ENCODE measurements at regions not wholly inside any gene's neighbourhood (a gene's known extent, or its start where the extent isn't known, plus 50 kb on each side); places are given as distances from the start of the nearest gene placed in this dataset.

GRCh38 chr7:22663721-22664120 is 63.3 kb upstream of the IL6 start:
- no peak for TF ChIP-seq TP53 (CRISPR knock-in tag; IDR thresholded peaks at IDR 0.05)
- no peak for TF ChIP-seq RFX5 (IDR thresholded peaks at IDR 0.05)
- no peak for TF ChIP-seq TFCP2L1 (CRISPR knock-in tag; IDR thresholded peaks at IDR 0.05)
- no peak for TF ChIP-seq SMC3 (IDR thresholded peaks at IDR 0.05)
- no peak for TF ChIP-seq POLR2AphosphoS2 (conservative IDR thresholded peaks at IDR 0.05; ENCODE audit: low read length)
- TF ChIP-seq ZNF302 (CRISPR knock-in tag; IDR thresholded peaks at IDR 0.05) = no peak
- no peak for TF ChIP-seq HOXA7 (CRISPR knock-in tag; IDR thresholded peaks at IDR 0.05)
- TF ChIP-seq CHD2 (IDR thresholded peaks at IDR 0.05; ENCODE audit: low read length, partially characterized antibody) = no peak
- no peak for TF ChIP-seq HOXB5 (CRISPR knock-in tag; IDR thresholded peaks at IDR 0.05)
- no peak for TF ChIP-seq FOSL2 (IDR thresholded peaks at IDR 0.05)
- TF ChIP-seq FOSL2 (CRISPR knock-in tag; IDR thresholded peaks at IDR 0.05) = no peak
- TF ChIP-seq, protein P1, sequence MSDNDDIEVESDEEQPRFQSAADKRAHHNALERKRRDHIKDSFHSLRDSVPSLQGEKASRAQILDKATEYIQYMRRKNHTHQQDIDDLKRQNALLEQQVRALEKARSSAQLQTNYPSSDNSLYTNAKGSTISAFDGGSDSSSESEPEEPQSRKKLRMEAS (IDR thresholded peaks at IDR 0.05) = no peak
- no peak for TF ChIP-seq HES2 (IDR thresholded peaks at IDR 0.05)
- no peak for TF ChIP-seq RAD21 (conservative IDR thresholded peaks at IDR 0.05 in 1 of 2, IDR thresholded peaks at IDR 0.05 in 1 of 2)
- TF ChIP-seq NFE2L2 (conservative IDR thresholded peaks at IDR 0.05; ENCODE audit: low read length) = no peak
- no peak for TF ChIP-seq RNF2 (IDR thresholded peaks at IDR 0.05; ENCODE audit: borderline replicate concordance, low read depth)
- no peak for TF ChIP-seq CHD4 (IDR thresholded peaks at IDR 0.05; ENCODE audit: borderline replicate concordance)
- no peak for TF ChIP-seq KDM1A (IDR thresholded peaks at IDR 0.05; ENCODE audit: low read depth)
- DNase-seq (ENCODE audit: low read depth in 1 of 2, low spot score in 1 of 2) = no peak
- CTCF ChIA-PET = interaction anchor here (1.1 kb wide), 2 partner anchors 75 to 99 kb away, joined by 4 read pairs; no protein-coding TSS in a partner anchor
- 86% methylated on average over 6 of the region's 6 CpGs for WGBS (ENCODE audit: missing lambda C conversion rate)
- H3K4me2 ChIP-seq = peak overlapping the region; percentile 34; the same call in 2 of the 3 replicates
- peak overlapping the region in 1 of 2 experiments; percentile 6; a peak in 1 of 6 replicates for H3K27ac ChIP-seq
- H3K9me3 ChIP-seq = no peaks in the 10 kb centered on the region
- POLR2A ChIA-PET = no interaction called here
- H3K4me3 ChIP-seq = no peak overlapping the region
- FAIRE-seq = no peak
- ATAC-seq = no peak
- peaks cover 36% of the 10 kb centered on the region for H3K4me1 ChIP-seq

DNA sequence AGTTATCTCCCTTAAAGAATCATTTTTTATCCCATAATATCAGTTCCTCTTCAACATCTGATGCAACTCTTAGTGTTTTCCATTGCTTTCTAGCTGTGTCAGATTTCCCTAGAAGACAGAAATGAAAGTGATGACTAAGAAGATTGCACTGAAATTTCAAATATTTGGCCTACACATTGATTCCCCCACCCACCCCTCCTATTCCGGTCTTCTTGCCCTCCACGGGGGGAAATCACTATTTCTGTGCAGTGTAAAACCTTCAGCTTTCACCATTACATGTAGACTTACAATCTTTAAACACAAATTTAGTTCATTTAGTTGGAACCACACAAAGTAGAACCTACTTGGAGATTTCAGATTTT is 63.7 kb upstream of the IL6 start:
- Histone ChIP-seq H3K4me2 (peak overlapping the region; percentile 34; the same call in 2 of the 3 replicates), H3K9me3 (no peaks in the 10 kb centered on the region), H3K4me3 (no peak overlapping the region), H3K27ac (peak overlapping the region; percentile 17 to 60; a peak in 3 of 6 replicates), H3K4me1 (peaks cover 33% of the 10 kb centered on the region)
- 55% methylated on average over 2 of the region's 2 CpGs for WGBS (ENCODE audit: missing lambda C conversion rate)
- ATAC-seq (no peak), FAIRE-seq (no peak), DNase-seq (ENCODE audit: low read depth in 1 of 2, low spot score in 1 of 2) (no peak)
- no peak for TF ChIP-seq ESRRA (IDR thresholded peaks at IDR 0.05; ENCODE audit: borderline replicate concordance, low read length)
- TF ChIP-seq MAFK (IDR thresholded peaks at IDR 0.05; ENCODE audit: partially characterized antibody) = peak; percentile 41
- CTCF ChIA-PET = interaction anchor here (0.9 to 1.1 kb wide), 2 partner anchors 68 to 74 kb away, joined by 3 to 4 read pairs; no protein-coding TSS in a partner anchor
- POLR2A ChIA-PET = no interaction called here

DNA sequence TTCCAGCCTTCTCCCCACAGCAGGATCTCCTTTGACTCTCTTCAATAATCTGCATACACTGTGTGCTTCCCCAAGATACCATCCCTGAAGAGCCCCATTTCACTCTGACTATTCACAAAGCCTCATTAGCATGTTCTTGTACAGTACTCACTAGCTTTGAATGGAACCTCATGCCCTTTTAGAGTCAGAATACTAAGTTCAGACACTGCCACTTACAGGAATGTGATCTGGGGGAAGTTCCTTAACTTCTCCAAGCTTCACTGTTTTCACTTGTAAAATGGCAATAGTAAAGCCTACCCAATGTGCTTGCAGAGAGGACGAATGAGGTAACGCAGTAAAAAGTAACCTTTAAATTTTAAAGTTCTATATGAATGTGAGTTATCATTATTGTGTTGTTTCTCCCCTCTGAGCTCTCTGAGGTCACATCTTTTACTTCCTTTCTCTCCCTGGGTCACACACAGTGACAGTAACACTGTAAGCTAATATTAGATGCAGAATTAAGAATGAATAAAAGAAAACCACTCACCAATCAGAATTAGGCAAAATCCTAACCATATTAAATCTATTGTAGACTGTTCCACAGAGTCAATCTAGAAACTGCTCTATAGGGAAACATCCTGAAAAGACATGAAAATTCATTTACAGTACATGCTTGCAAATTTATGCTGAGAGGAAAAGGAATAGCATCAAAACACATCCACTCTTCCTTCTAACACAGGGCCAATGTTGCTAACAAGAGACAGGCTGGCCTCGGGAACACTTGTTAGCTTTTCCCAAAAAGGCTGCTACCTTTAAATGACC is 64.2 kb upstream of the IL6 start:
- FAIRE-seq (no peak), ATAC-seq (no peak), DNase-seq (ENCODE audit: low read depth in 1 of 2, low spot score in 1 of 2) (no peak)
- 80% methylated on average over 3 of the region's 3 CpGs for WGBS (ENCODE audit: missing lambda C conversion rate)
- ChIA-PET POLR2A (no interaction called here), CTCF (interaction anchor here (0.9 to 2.7 kb wide), 5 partner anchors 65 to 103 kb away, joined by 3 to 10 read pairs (median 4); no protein-coding TSS in a partner anchor)
- H3K4me3 ChIP-seq = no peak overlapping the region
- peak overlapping the region; percentile 17 to 60; a peak in 3 of 6 replicates for H3K27ac ChIP-seq
- H3K9me3 ChIP-seq = no peaks in the 10 kb centered on the region
- TF ChIP-seq ZFP36 (IDR thresholded peaks at IDR 0.05; ENCODE audit: borderline replicate concordance, partially characterized antibody) = no peak
- TF ChIP-seq, protein P2, sequence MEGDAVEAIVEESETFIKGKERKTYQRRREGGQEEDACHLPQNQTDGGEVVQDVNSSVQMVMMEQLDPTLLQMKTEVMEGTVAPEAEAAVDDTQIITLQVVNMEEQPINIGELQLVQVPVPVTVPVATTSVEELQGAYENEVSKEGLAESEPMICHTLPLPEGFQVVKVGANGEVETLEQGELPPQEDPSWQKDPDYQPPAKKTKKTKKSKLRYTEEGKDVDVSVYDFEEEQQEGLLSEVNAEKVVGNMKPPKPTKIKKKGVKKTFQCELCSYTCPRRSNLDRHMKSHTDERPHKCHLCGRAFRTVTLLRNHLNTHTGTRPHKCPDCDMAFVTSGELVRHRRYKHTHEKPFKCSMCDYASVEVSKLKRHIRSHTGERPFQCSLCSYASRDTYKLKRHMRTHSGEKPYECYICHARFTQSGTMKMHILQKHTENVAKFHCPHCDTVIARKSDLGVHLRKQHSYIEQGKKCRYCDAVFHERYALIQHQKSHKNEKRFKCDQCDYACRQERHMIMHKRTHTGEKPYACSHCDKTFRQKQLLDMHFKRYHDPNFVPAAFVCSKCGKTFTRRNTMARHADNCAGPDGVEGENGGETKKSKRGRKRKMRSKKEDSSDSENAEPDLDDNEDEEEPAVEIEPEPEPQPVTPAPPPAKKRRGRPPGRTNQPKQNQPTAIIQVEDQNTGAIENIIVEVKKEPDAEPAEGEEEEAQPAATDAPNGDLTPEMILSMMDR (IDR thresholded peaks at IDR 0.05) = no peak
- TF ChIP-seq USF2 (IDR thresholded peaks at IDR 0.05) = no peak
- TF ChIP-seq MAZ (IDR thresholded peaks at IDR 0.05; ENCODE audit: borderline replicate concordance, low read depth, low read length) = no peak
- TF ChIP-seq, protein P3, sequence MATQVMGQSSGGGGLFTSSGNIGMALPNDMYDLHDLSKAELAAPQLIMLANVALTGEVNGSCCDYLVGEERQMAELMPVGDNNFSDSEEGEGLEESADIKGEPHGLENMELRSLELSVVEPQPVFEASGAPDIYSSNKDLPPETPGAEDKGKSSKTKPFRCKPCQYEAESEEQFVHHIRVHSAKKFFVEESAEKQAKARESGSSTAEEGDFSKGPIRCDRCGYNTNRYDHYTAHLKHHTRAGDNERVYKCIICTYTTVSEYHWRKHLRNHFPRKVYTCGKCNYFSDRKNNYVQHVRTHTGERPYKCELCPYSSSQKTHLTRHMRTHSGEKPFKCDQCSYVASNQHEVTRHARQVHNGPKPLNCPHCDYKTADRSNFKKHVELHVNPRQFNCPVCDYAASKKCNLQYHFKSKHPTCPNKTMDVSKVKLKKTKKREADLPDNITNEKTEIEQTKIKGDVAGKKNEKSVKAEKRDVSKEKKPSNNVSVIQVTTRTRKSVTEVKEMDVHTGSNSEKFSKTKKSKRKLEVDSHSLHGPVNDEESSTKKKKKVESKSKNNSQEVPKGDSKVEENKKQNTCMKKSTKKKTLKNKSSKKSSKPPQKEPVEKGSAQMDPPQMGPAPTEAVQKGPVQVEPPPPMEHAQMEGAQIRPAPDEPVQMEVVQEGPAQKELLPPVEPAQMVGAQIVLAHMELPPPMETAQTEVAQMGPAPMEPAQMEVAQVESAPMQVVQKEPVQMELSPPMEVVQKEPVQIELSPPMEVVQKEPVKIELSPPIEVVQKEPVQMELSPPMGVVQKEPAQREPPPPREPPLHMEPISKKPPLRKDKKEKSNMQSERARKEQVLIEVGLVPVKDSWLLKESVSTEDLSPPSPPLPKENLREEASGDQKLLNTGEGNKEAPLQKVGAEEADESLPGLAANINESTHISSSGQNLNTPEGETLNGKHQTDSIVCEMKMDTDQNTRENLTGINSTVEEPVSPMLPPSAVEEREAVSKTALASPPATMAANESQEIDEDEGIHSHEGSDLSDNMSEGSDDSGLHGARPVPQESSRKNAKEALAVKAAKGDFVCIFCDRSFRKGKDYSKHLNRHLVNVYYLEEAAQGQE (IDR thresholded peaks at IDR 0.05) = no peak
- TF ChIP-seq, protein P4, sequence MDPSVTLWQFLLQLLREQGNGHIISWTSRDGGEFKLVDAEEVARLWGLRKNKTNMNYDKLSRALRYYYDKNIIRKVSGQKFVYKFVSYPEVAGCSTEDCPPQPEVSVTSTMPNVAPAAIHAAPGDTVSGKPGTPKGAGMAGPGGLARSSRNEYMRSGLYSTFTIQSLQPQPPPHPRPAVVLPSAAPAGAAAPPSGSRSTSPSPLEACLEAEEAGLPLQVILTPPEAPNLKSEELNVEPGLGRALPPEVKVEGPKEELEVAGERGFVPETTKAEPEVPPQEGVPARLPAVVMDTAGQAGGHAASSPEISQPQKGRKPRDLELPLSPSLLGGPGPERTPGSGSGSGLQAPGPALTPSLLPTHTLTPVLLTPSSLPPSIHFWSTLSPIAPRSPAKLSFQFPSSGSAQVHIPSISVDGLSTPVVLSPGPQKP (IDR thresholded peaks at IDR 0.05; ENCODE audit: low read depth, low read length) = no peak
- H3K4me1 ChIP-seq = peaks cover 27% of the 10 kb centered on the region
- H3K4me2 ChIP-seq = peak overlapping the region; percentile 34; the same call in 2 of the 3 replicates
